ENCODE measurements at regions not wholly inside any gene's neighbourhood (a gene's known extent, or its start where the extent isn't known, plus 50 kb on each side); places are given as distances from the start of the nearest gene placed in this dataset.
"Not testable (repeated sequence)": the region's sequence is repeated elsewhere in the genome, so short reads cannot be mapped to it uniquely, and the experiment has no call there.

GRCh38 chr7:109552017-109552416 is 982.3 kb downstream of the DNAJB9 start:
- no peak for ATAC-seq
- in situ Hi-C loops (cut with MboI; ENCODE audit: low sequenced_read_pairs in 4 of 4): no loop called here

GRCh38 chr7:109577265-109577664 is 1007.6 kb downstream of the DNAJB9 start:
- no peak for ATAC-seq
- no peak overlapping the region for H3K27ac ChIP-seq
- no peak overlapping the region for H3K4me3 ChIP-seq
- in situ Hi-C loops (cut with MboI; ENCODE audit: low sequenced_read_pairs in 4 of 4) (no loop called here), intact Hi-C loops (cut with DNase I; ENCODE audit: low total_unique reads) (no loop called here)
- no peaks in the 10 kb centered on the region for H3K36me3 ChIP-seq
- no peaks in the 10 kb centered on the region for H3K9me3 ChIP-seq
- TF ChIP-seq CTCF (IDR thresholded peaks at IDR 0.05 in 4 of 5, conservative IDR thresholded peaks at IDR 0.05 in 1 of 5) (no peak), POLR2A (IDR thresholded peaks at IDR 0.05) (no peak)
- no peaks in the 10 kb centered on the region for H3K4me1 ChIP-seq
- no peak for DNase-seq
- H3K27me3 ChIP-seq: no peaks in the 10 kb centered on the region

More at GRCh38 chr7:109552017-109552416, 982.3 kb downstream of the DNAJB9 start:
- intact Hi-C loops (cut with DNase I; ENCODE audit: low total_unique reads): no loop called here
- H3K36me3 ChIP-seq: no peaks in the 10 kb centered on the region
- H3K27me3 ChIP-seq: no peaks in the 10 kb centered on the region
- no peaks in the 10 kb centered on the region for H3K4me1 ChIP-seq
- H3K4me3 ChIP-seq: no peak overlapping the region
- H3K27ac ChIP-seq: no peak overlapping the region
- TF ChIP-seq CTCF (IDR thresholded peaks at IDR 0.05 in 4 of 5, conservative IDR thresholded peaks at IDR 0.05 in 1 of 5) (no peak), POLR2A (IDR thresholded peaks at IDR 0.05) (no peak)
- no peak for DNase-seq
- no peaks in the 10 kb centered on the region for H3K9me3 ChIP-seq

- Histone ChIP-seq H3K36me3 (no peaks in the 10 kb centered on the region), H3K4me1 (no peaks in the 10 kb centered on the region), H3K27me3 (no peaks in the 10 kb centered on the region), H3K27ac (no peak overlapping the region), H3K9me3 (no peaks in the 10 kb centered on the region), H3K4me3 (no peak overlapping the region)
- DNase-seq (no peak), ATAC-seq (no peak)
- intact Hi-C loops (cut with DNase I; ENCODE audit: low total_unique reads): no loop called here
- in situ Hi-C loops (cut with MboI; ENCODE audit: low sequenced_read_pairs in 4 of 4): no loop called here
- TF ChIP-seq CTCF (IDR thresholded peaks at IDR 0.05 in 4 of 5, conservative IDR thresholded peaks at IDR 0.05 in 1 of 5): no peak
- TF ChIP-seq POLR2A (IDR thresholded peaks at IDR 0.05): no peak
Observed at GRCh38 chr7:109579901-109580300, 1010.2 kb downstream of the DNAJB9 start.

- TF ChIP-seq CTCF (IDR thresholded peaks at IDR 0.05 in 4 of 5, conservative IDR thresholded peaks at IDR 0.05 in 1 of 5) (no peak), POLR2A (IDR thresholded peaks at IDR 0.05) (no peak)
- Histone ChIP-seq H3K4me1 (no peaks in the 10 kb centered on the region), H3K27ac (no peak overlapping the region), H3K36me3 (no peaks in the 10 kb centered on the region), H3K4me3 (no peak overlapping the region), H3K27me3 (no peaks in the 10 kb centered on the region), H3K9me3 (no peaks in the 10 kb centered on the region)
- DNase-seq (no peak), ATAC-seq (no peak)
- in situ Hi-C loops (cut with MboI; ENCODE audit: low sequenced_read_pairs in 4 of 4) (no loop called here), intact Hi-C loops (cut with DNase I; ENCODE audit: low total_unique reads) (no loop called here)
Observed at GRCh38 chr7:109582211-109582610, 1012.5 kb downstream of the DNAJB9 start.

- H3K27ac ChIP-seq; DNase-seq; H3K27me3 ChIP-seq; H3K36me3 ChIP-seq; in situ Hi-C loops (cut with MboI; ENCODE audit: low sequenced_read_pairs in 4 of 4); H3K4me1 ChIP-seq; H3K9me3 ChIP-seq; intact Hi-C loops (cut with DNase I; ENCODE audit: low total_unique reads); ATAC-seq; H3K4me3 ChIP-seq: not testable (repeated sequence)
Observed at GRCh38 chr7:109596948-109597347, 1027.3 kb downstream of the DNAJB9 start.
